ENCODE measurements at regions not wholly inside any gene's neighbourhood (a gene's known extent, or its start where the extent isn't known, plus 50 kb on each side); places are given as distances from the start of the nearest gene placed in this dataset.

DNA sequence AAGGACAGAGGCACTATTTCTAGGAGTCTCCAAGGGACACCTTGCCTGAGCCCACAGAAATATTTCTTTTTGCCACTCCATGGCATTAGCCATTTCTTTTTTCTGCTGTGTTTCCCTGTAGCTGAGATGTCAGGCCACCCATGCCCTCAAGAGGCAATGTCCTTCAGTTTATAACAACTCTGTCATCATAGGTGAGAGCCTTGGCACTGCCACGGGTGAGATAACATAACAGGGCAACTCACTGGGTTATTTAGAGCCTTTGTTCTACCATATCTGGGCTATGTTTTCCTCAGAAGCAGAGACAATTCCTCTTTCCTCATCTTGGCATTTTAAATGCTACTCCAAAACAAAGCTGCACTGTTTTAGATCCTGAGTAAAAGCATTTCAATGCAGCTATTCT lies 99.9 kb upstream of the MAOA start:
- TF ChIP-seq EZH2 (IDR thresholded peaks at IDR 0.05) (no peak), FOXP2 (optimal IDR thresholded peaks at IDR 0.05; ENCODE audit: control extremely low read depth, extremely low read length, insufficient read depth) (no peak), POLR2AphosphoS5 (IDR thresholded peaks at IDR 0.05; ENCODE audit: borderline replicate concordance, low read depth, low read length) (no peak)

All from SK-N-MC (cell line).